Breast epithelium (tissue), 4 donors: ENCODE measurements at regions not wholly inside any gene's neighbourhood (a gene's known extent, or its start where the extent isn't known, plus 50 kb on each side); places are given as distances from the start of the nearest gene placed in this dataset.
A peak's percentile ranks its signal among the peaks of the same experiment; 100 is the strongest.

Experiments used
- DNase-seq, 2 donors: peaks; one replicate each; pipeline ENCODE4 v3.0.0-alpha.2; 2019; ENCODE audit warnings: low spot score in 2 of 2
- H3K27ac ChIP-seq, 2 donors: fragments of 200-600 bp; sonication (generic) in 1 of 2; one replicate each; pipeline ENCODE4 v1.5.1; 2016 to 2019; ENCODE audit warnings: mild to moderate bottlenecking in 1 of 2
- H3K27me3 ChIP-seq, 2 donors: fragments of 200-600 bp; sonication (generic) in 1 of 2; one replicate each; pipeline versions ENCODE4 v1.5.1 to v1.6.0; 2017 to 2019; ENCODE audit warnings: control low read depth in 1 of 2, mild to moderate bottlenecking in 1 of 2
- H3K36me3 ChIP-seq: fragments of 200-600 bp; one replicate; pipeline ENCODE4 v1.5.1; 2019
- H3K4me1 ChIP-seq, 2 donors: fragments of 200-600 bp; sonication (generic); one replicate each; pipeline ENCODE4 v1.5.1; 2016 to 2019; ENCODE audit warnings: control low read depth in 1 of 2
- H3K4me3 ChIP-seq, 3 donors: fragments of 200-600 bp; sonication (generic); 1 replicate in 2 of 3; 2 replicates in 1 of 3; pipeline ENCODE4 v1.5.1; 2016 to 2019; ENCODE audit warnings: mild to moderate bottlenecking in 3 of 3, moderate library complexity in 2 of 3
- H3K9me3 ChIP-seq, 2 donors: fragments of 200-600 bp; sonication (generic) in 1 of 2; one replicate each; pipeline ENCODE4 v1.5.1; 2016 to 2019; ENCODE audit warnings: control low read depth in 1 of 2
- CTCF ChIP-seq, 3 donors: fragments of 450-650 bp; IDR thresholded peaks; one replicate each; pipeline ENCODE4 v1.5.1; 2016 to 2017; ENCODE audit warnings: antibody characterized with exemption in 3 of 3, mild to moderate bottlenecking in 3 of 3, moderate library complexity in 3 of 3
- POLR2A ChIP-seq: fragments of 450-650 bp; IDR thresholded peaks from one replicate; pipeline ENCODE4 v1.6.1; 2016; ENCODE audit warnings: antibody characterized with exemption, mild to moderate bottlenecking, moderate library complexity
- POLR2AphosphoS5 ChIP-seq, 3 donors: sonication (generic); formaldehyde crosslinking; IDR thresholded peaks; one replicate each; pipeline ENCODE4 v1.6.1; 2017; ENCODE audit warnings: antibody characterized with exemption in 3 of 3
- intact Hi-C: fragments of 100-400 bp; cut with DNase I; formaldehyde crosslinking; loops from one replicate; pipeline ENCODE4 v1.15.1; 2023; ENCODE audit warnings: low total_unique reads

- Histone ChIP-seq H3K4me1 (no peaks in the 10 kb centered on the region), H3K9me3 (no peaks in the 10 kb centered on the region), H3K36me3 (no peaks in the 10 kb centered on the region), H3K27me3 (no peaks in the 10 kb centered on the region), H3K27ac (no peak overlapping the region), H3K4me3 (no peak overlapping the region)
- intact Hi-C loops, result no loop called here
- TF ChIP-seq CTCF (IDR thresholded peaks at IDR 0.05), result no peak
- no peak for TF ChIP-seq POLR2AphosphoS5 (IDR thresholded peaks at IDR 0.05)
- TF ChIP-seq POLR2A, result no peak
- DNase-seq, result peak in 1 of 2 donors; percentile 25
These were observed 324.8 kb upstream of the HS6ST1 start for GRCh38 chr2:128643221-128644065.

DNA sequence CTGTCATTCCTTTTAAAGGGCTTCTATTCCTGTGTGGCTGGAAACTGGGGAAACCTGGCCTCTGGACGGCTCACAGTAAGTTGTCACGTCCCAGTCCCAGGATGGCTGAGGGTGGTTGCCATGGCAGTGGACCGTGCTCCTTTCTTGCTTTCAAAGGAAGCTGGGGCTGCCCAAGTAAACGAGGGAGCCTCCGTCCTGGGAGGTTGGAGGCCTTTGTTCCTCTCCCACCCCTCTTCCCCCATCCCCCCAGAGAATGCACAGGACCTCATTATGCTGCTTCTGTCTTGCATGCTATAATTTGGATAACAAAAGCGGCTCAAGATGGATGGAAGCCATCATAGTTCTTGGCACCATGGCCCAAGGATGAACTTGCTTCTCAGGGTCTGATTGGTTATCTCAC lies 325.5 kb upstream of the HS6ST1 start:
- intact Hi-C loops, result no loop called here
- peak; percentile 5 to 33 for DNase-seq
- H3K27ac ChIP-seq, result no peak overlapping the region
- no peaks in the 10 kb centered on the region for H3K27me3 ChIP-seq
- TF ChIP-seq CTCF (IDR thresholded peaks at IDR 0.05), result no peak
- no peak for TF ChIP-seq POLR2A
- TF ChIP-seq POLR2AphosphoS5 (IDR thresholded peaks at IDR 0.05), result no peak
- H3K4me1 ChIP-seq, result no peaks in the 10 kb centered on the region
- no peaks in the 10 kb centered on the region for H3K36me3 ChIP-seq
- H3K4me3 ChIP-seq, result no peak overlapping the region
- H3K9me3 ChIP-seq, result no peaks in the 10 kb centered on the region

- H3K27me3 ChIP-seq, result no peaks in the 10 kb centered on the region
- DNase-seq, result no peak
- intact Hi-C loops, result no loop called here
- no peak overlapping the region for H3K4me3 ChIP-seq
- no peaks in the 10 kb centered on the region for H3K36me3 ChIP-seq
- TF ChIP-seq POLR2A (no peak), CTCF (IDR thresholded peaks at IDR 0.05) (no peak), POLR2AphosphoS5 (IDR thresholded peaks at IDR 0.05) (no peak)
- H3K4me1 ChIP-seq, result no peaks in the 10 kb centered on the region
- H3K27ac ChIP-seq, result no peak overlapping the region
- H3K9me3 ChIP-seq, result no peaks in the 10 kb centered on the region
These were observed 326.1 kb upstream of the HS6ST1 start for GRCh38 chr2:128644718-128645256.

DNA sequence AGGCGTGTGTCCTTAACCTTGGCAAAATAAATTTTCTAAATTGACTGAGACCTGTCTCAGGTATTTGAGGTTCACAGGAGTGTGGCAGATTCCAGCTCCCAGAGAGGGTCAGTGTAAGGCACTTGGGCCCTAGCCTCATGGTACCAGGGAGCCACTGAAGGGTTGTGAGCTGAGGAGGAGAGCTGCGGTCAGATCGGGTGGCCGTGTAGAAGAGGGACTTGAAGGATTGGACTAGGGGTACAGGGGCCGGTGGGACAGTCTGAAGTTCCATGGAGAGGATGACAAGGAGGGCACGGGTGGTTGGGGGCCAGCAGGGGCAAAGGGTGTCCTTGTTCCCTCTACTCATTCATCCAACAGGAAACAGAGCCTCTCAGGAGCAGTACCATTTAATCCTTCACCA lies 327.0 kb upstream of the HS6ST1 start:
- Histone ChIP-seq H3K27ac (no peak overlapping the region), H3K36me3 (no peaks in the 10 kb centered on the region), H3K9me3 (no peaks in the 10 kb centered on the region), H3K4me3 (no peak overlapping the region), H3K27me3 (no peaks in the 10 kb centered on the region), H3K4me1 (no peaks in the 10 kb centered on the region)
- DNase-seq, result peak; percentile 2 to 22
- TF ChIP-seq CTCF (IDR thresholded peaks at IDR 0.05) (no peak), POLR2A (no peak), POLR2AphosphoS5 (IDR thresholded peaks at IDR 0.05) (no peak)
- intact Hi-C loops, result no loop called here

DNA sequence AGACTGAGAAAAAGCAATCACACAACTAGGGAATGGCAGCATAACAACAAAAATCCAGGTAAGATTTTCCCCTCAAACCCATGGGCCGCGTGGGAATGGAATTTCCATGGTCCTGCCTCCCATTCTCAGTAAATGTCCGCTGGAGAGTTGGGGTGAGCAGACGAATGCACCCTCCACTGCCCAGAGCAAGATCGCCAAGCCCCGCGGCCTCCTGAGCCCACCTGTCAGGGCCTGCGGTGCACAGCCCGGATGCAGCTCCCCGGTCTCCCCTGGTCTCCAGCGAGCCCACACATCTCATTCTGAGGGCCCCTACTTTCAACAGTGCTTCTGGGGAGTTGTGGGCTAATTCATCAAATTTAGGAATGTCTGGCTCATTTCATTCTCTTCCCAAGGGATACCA lies 327.4 kb upstream of the HS6ST1 start:
- no peak for TF ChIP-seq POLR2AphosphoS5 (IDR thresholded peaks at IDR 0.05)
- no peak for TF ChIP-seq POLR2A
- no peak for TF ChIP-seq CTCF (IDR thresholded peaks at IDR 0.05)
- DNase-seq, result peak in 1 of 2 donors; percentile 37
- Histone ChIP-seq H3K4me3 (no peak overlapping the region), H3K36me3 (no peaks in the 10 kb centered on the region), H3K9me3 (no peaks in the 10 kb centered on the region), H3K27ac (no peak overlapping the region), H3K4me1 (no peaks in the 10 kb centered on the region), H3K27me3 (no peaks in the 10 kb centered on the region)
- intact Hi-C loops, result no loop called here
